ENCODE measurements at regions not wholly inside any gene's neighbourhood (a gene's known extent, or its start where the extent isn't known, plus 50 kb on each side); places are given as distances from the start of the nearest gene placed in this dataset.

GRCh38 chr2:221322741-221323140 lies 249.4 kb downstream of the EPHA4 start:
- H3K36me3 ChIP-seq (ENCODE audit: control insufficient read depth, insufficient read depth, low read length), result no peaks in the 10 kb centered on the region
- no peak for TF ChIP-seq CTCF (IDR thresholded peaks at IDR 0.05; ENCODE audit: insufficient read depth, low read depth, low read length)
- DNase-seq (ENCODE audit: low read depth), result no peak
- ChIA-PET POLR2A (no interaction called here), CTCF (interaction anchor here (0.8 kb wide), 1 partner anchor 15 kb away, joined by 3 read pairs; no protein-coding TSS in a partner anchor)
- no peak overlapping the region for H3K4me3 ChIP-seq (ENCODE audit: low read depth, low read length)
- no peaks in the 10 kb centered on the region for H3K27me3 ChIP-seq (ENCODE audit: control insufficient read depth, insufficient read depth, low read length)

GRCh38 chr2:221323513-221323912 lies 248.6 kb downstream of the EPHA4 start:
- no peak for TF ChIP-seq CTCF (IDR thresholded peaks at IDR 0.05; ENCODE audit: insufficient read depth, low read depth, low read length)
- CTCF ChIA-PET, result interaction anchor here (0.6 kb wide), 1 partner anchor 1169 kb away, joined by 4 read pairs; no protein-coding TSS in a partner anchor

GRCh38 chr2:221330436-221330835 lies 241.7 kb downstream of the EPHA4 start:
- POLR2A ChIA-PET, result no interaction called here
- no peak for DNase-seq (ENCODE audit: low read depth)
- Histone ChIP-seq H3K36me3 (ENCODE audit: control insufficient read depth, insufficient read depth, low read length) (no peaks in the 10 kb centered on the region), H3K4me3 (ENCODE audit: low read depth, low read length) (no peak overlapping the region), H3K27me3 (ENCODE audit: control insufficient read depth, insufficient read depth, low read length) (no peaks in the 10 kb centered on the region)
- CTCF ChIA-PET, result no interaction called here
- TF ChIP-seq CTCF (IDR thresholded peaks at IDR 0.05; ENCODE audit: insufficient read depth, low read depth, low read length), result no peak

More at GRCh38 chr2:221323513-221323912, 248.6 kb downstream of the EPHA4 start:
- DNase-seq (ENCODE audit: low read depth), result no peak
- POLR2A ChIA-PET, result no interaction called here
- Histone ChIP-seq H3K36me3 (ENCODE audit: control insufficient read depth, insufficient read depth, low read length) (no peaks in the 10 kb centered on the region), H3K27me3 (ENCODE audit: control insufficient read depth, insufficient read depth, low read length) (no peaks in the 10 kb centered on the region), H3K4me3 (ENCODE audit: low read depth, low read length) (no peak overlapping the region)

GRCh38 chr2:221334481-221335218 lies 237.5 kb downstream of the EPHA4 start:
- H3K4me3 ChIP-seq (ENCODE audit: low read depth, low read length), result no peak overlapping the region
- POLR2A ChIA-PET, result no interaction called here

More at GRCh38 chr2:221334481-221335218, 237.5 kb downstream of the EPHA4 start:
- Histone ChIP-seq H3K27me3 (ENCODE audit: control insufficient read depth, insufficient read depth, low read length) (no peaks in the 10 kb centered on the region), H3K36me3 (ENCODE audit: control insufficient read depth, insufficient read depth, low read length) (no peaks in the 10 kb centered on the region)
- CTCF ChIA-PET, result no interaction called here
- no peak for TF ChIP-seq CTCF (IDR thresholded peaks at IDR 0.05; ENCODE audit: insufficient read depth, low read depth, low read length)
- no peak for DNase-seq (ENCODE audit: low read depth)
